RWPE1 (cell line): ENCODE measurements at regions not wholly inside any gene's neighbourhood (a gene's known extent, or its start where the extent isn't known, plus 50 kb on each side); places are given as distances from the start of the nearest gene placed in this dataset.

Experiments used
- CTCF ChIA-PET: fragments of 350-600 bp; sonication (Branson Sonifier 250); formaldehyde crosslinking; extraction: SDS; loops from one replicate; lab custom pipeline; 2021; lab: Yijun Ruan, JAX
- POLR2A ChIA-PET: fragments of 400-600 bp; formaldehyde crosslinking; extraction: SDS; loops from one replicate; lab custom pipeline; 2020; ENCODE audit warnings: antibody characterized with exemption; ENCODE audit not compliant: low non-redundant PET; lab: Yijun Ruan, JAX
- DNase-seq: peaks from one replicate; pipeline ENCODE4 v3.0.0; 2012; ENCODE audit warnings: low spot score
- H3K27ac ChIP-seq: fragments of 450-650 bp; 2 replicates; pipeline ENCODE4 v1.5.1; 2017
- TF ChIP-seq, protein P1 (sequence below): fragments of 450-650 bp; conservative IDR thresholded peaks from 2 replicates; pipeline ENCODE4 v1.5.1; 2017; ENCODE audit warnings: low read depth, mild to moderate bottlenecking

DNA sequence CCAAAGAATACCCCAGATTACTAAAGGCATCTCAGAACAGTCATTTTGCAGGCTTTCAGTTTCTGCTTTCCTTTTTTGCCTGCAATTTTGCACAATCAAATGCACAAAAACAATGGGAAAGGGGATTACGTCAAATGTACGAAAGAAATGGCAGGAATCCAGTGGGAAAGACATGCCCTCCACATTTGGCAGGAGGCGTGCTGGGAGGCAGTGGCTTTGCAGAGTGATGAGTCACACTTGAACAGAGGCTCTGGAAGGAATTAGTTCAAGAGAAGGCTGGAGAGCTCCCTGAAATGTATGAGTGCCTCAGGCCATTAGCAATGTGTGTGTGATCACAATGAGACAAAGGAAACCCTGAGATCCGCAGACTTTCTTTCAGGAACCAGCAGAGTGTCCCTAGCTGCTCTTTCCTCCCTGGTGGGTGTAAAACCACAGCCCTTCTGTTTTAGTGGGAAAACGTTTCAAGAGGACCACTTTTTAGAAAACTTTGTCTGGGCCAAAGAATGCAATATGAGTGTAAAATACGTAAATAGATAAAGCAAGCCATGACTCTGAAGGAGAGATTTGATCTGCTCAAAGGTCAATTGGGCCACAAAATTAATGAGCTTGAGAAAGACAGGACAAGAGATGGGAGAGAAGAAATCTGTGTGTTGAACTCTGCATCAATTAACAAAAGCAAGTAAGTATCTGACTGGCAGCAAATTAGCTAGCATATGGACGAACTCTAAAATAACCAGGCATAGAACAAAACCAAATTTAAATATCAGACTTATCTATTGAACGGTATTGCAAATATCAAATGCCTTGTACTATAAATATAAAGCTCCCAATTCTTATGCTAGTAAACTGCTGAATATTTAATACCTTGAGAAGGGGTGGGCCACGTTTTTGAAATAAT lies 155.4 kb upstream of the PDE3A start:
- H3K27ac ChIP-seq = no peak overlapping the region
- TF ChIP-seq, protein P1, sequence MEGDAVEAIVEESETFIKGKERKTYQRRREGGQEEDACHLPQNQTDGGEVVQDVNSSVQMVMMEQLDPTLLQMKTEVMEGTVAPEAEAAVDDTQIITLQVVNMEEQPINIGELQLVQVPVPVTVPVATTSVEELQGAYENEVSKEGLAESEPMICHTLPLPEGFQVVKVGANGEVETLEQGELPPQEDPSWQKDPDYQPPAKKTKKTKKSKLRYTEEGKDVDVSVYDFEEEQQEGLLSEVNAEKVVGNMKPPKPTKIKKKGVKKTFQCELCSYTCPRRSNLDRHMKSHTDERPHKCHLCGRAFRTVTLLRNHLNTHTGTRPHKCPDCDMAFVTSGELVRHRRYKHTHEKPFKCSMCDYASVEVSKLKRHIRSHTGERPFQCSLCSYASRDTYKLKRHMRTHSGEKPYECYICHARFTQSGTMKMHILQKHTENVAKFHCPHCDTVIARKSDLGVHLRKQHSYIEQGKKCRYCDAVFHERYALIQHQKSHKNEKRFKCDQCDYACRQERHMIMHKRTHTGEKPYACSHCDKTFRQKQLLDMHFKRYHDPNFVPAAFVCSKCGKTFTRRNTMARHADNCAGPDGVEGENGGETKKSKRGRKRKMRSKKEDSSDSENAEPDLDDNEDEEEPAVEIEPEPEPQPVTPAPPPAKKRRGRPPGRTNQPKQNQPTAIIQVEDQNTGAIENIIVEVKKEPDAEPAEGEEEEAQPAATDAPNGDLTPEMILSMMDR = no peak
- peak; percentile 73 for DNase-seq
- CTCF ChIA-PET = interaction anchor here (0.6 kb wide), 2 partner anchors 70 to 1200 kb away, joined by 3 to 4 read pairs; no protein-coding TSS in a partner anchor
- POLR2A ChIA-PET = no interaction called here

DNA sequence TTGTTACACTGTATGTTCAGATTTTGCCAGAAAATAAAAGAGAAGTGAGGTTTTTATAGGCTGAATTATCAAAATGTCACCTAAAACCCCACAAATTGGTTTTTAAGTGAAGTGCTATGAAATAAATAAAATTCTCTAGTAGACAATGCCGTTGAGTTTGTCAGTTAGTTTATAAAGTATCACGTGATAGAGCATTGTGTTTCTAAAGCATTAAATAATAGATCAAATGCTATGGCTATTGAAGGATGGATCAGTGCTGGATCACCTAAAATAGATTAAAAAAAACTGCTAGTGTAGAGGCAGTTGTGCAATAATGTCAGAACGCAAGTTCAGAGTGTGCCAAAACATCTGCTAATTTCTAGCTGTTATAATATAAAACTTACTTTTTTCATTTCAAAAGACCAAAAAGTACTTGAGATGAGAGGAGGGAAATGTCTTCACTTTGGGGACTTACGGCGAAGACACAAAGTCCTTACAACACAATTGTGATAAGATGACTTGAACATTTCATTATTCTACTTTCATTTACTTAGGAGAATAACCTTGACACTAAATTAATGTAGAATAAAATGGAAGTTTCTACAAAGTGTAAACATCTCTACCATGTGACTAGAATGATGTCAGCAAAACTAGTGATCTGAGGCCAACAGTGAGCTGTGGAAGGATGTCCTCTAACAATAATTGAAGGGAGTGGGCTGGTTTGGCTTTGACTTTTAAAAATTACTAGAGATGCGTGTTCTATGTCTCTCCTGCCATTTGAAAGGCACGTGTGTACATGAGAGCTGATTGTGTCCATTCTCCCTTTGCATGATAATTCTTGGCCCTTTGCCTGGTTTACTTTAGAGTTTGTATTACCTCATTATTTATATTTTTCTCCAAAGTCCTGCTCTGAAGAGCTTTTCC lies 154.4 kb upstream of the PDE3A start:
- POLR2A ChIA-PET = no interaction called here
- no peak overlapping the region for H3K27ac ChIP-seq
- CTCF ChIA-PET = no interaction called here
- TF ChIP-seq, protein P1 = no peak
- no peak for DNase-seq

DNA sequence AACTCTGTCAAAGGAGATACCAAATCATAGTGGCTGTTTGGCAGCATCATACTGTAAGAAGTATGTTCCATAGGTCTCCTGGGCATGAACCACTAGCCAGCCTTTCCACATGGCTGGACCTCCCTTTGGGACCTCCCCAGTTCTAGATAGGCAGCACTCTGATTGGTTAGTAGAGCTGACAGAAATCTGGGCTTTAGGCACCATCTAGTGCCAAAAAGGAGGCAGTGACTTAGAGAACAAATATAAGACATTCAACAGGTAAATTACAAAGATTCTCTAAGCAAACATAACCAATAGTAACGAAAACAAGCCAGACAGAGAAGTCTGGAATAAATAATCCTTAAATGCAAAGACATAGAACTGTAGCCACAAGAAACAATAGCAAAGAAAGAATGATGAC lies 148.0 kb upstream of the PDE3A start:
- peak; percentile 9 for DNase-seq
- TF ChIP-seq, protein P1 = no peak
- no peak overlapping the region for H3K27ac ChIP-seq
- ChIA-PET CTCF (interaction anchor here (0.6 to 1.0 kb wide), 2 partner anchors 27 to 993 kb away, joined by 4 to 5 read pairs; no protein-coding TSS in a partner anchor), POLR2A (no interaction called here)

DNA sequence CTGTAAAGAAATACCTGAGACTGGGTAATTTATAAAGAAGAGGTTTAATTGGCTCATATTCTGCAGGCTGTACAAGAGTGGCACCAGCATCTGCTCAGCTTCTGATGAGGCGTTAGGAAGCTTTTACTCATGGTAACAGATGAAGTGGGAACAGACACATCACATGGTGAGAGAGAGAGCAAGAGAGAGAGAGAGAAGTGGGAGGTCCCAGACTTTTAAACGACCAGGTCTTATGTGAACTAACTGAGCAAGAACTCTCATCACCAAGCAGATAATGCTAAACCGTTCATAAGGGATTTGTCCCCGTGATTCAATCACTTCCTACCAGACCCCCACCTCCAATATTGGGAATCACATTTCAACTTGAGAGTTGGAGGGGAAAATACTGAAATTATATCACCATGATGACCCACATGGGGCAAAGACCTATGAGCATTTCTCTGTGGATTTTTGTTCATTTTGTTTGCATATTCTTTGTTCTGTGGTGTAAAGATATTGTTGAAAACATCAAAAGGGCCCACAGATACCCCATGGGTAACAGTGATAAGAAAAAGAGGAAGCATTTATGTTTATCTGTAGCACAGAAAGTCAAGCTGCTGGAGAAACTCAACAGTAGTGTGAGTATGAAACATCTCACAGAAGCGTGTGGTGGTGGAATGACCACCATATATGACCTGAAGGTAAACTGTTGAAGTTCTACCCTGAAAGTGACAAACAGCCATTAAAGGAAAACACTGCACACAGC lies 135.2 kb upstream of the PDE3A start:
- DNase-seq = no peak
- POLR2A ChIA-PET = no interaction called here
- CTCF ChIA-PET = no interaction called here
- TF ChIP-seq, protein P1 = no peak
- no peak overlapping the region for H3K27ac ChIP-seq

DNA sequence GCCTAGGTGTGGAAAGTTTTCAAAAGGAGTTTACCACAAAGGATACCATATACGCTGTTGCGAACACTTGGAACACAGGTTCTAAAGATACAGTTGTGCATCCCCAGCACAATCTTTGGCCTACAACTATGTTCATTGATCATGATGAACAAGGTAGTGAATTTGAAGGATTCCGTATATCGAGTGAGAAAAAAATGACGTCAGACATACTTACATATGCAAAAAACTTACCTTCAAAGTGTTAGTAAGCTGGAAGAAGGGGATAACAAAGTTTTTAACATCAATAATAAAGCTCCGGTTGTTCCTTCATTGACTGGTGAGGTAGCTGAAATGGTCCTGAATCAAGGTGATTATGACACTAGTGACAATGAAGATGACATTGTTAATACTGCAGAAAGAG lies 133.9 kb upstream of the PDE3A start:
- H3K27ac ChIP-seq = no peak overlapping the region
- POLR2A ChIA-PET = no interaction called here
- CTCF ChIA-PET = interaction anchor here (0.5 to 0.6 kb wide), 2 partner anchors 255 to 813 kb away, joined by 3 read pairs; no protein-coding TSS in a partner anchor
- DNase-seq = no peak
- TF ChIP-seq, protein P1 = no peak

DNA sequence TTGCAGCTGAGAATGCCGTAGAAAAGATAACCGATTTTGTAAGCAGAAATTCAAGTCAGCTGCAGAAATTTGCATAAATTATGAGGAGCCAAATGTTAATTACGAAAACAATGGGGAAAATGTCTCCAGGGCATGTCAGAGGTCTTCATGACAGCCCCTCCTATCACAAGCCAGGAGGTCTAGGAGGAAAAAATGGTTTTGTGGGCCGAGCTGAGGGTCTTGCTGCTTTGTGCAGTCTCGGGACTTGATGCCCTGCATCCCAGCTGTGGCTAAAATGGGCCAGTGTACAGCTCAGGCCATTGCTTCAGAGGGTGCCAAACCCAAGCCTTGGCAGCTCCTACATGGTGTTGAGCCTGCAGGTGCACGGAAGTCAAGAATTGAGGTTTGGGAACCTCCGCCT lies 131.2 kb upstream of the PDE3A start:
- ChIA-PET POLR2A (no interaction called here), CTCF (interaction anchor here (0.6 kb wide), 1 partner anchor 330 kb away, joined by 3 read pairs; no protein-coding TSS in a partner anchor)
- no peak for DNase-seq
- no peak overlapping the region for H3K27ac ChIP-seq
- TF ChIP-seq, protein P1 = no peak
